ENCODE measurements at regions not wholly inside any gene's neighbourhood (a gene's known extent, or its start where the extent isn't known, plus 50 kb on each side); places are given as distances from the start of the nearest gene placed in this dataset.

DNA sequence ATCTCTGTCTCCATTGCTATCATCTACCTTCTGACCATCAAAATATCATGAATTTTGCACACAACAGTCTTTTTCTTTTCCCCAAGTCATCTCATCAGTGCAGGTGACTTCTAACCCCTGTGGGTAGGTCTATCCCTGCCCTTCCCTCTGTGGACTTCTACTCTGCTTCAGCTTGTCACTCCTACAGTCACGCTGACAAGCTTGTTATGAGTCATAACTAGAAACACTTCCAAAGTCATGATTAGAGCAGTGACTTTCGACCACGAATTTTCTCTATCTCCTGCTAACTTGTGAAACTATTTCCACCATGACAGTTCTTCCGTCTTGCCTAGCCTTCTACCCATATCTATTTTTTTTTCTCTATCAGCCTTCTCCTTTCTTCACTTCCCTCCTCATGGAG is 343.7 kb upstream of the ARGLU1 start:
- H3K9me3 ChIP-seq (ENCODE audit: control insufficient read depth, low read length): no peaks in the 10 kb centered on the region
- Mint-ChIP-seq H3K4me3 (no peak overlapping the region), H3K27me3 (ENCODE audit: insufficient read depth) (peaks cover 42% of the 10 kb centered on the region), H3K36me3 (ENCODE audit: low read depth) (no peaks in the 10 kb centered on the region), H3K9me3 (no peaks in the 10 kb centered on the region), H3K4me1 (peaks cover 25% of the 10 kb centered on the region), H3K27ac (no peak overlapping the region)
- H3K27ac ChIP-seq (ENCODE audit: low read depth, low read length): no peak overlapping the region
- no peak overlapping the region for H3K9ac ChIP-seq (ENCODE audit: extremely low read depth, low read length, poor library complexity, severe bottlenecking)
- H3K36me3 ChIP-seq (ENCODE audit: control insufficient read depth, insufficient read depth, low read length): no peaks in the 10 kb centered on the region
- H3K27me3 ChIP-seq (ENCODE audit: control insufficient read depth, insufficient read depth, low read length, poor library complexity, severe bottlenecking): peaks cover 8% of the 10 kb centered on the region
- no peak overlapping the region for H3K4me3 ChIP-seq (ENCODE audit: low read length)
- H3K4me1 ChIP-seq (ENCODE audit: control insufficient read depth, insufficient read depth, low read length): no peaks in the 10 kb centered on the region
- TF ChIP-seq, protein P1, sequence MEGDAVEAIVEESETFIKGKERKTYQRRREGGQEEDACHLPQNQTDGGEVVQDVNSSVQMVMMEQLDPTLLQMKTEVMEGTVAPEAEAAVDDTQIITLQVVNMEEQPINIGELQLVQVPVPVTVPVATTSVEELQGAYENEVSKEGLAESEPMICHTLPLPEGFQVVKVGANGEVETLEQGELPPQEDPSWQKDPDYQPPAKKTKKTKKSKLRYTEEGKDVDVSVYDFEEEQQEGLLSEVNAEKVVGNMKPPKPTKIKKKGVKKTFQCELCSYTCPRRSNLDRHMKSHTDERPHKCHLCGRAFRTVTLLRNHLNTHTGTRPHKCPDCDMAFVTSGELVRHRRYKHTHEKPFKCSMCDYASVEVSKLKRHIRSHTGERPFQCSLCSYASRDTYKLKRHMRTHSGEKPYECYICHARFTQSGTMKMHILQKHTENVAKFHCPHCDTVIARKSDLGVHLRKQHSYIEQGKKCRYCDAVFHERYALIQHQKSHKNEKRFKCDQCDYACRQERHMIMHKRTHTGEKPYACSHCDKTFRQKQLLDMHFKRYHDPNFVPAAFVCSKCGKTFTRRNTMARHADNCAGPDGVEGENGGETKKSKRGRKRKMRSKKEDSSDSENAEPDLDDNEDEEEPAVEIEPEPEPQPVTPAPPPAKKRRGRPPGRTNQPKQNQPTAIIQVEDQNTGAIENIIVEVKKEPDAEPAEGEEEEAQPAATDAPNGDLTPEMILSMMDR (conservative IDR thresholded peaks at IDR 0.05): no peak
- no peak for DNase-seq
- WGBS, 2 experiments (ENCODE audit: insufficient coverage in 1 of 2, insufficient read length in 1 of 2): 94% methylated on average over 4 of the region's 4 CpGs

DNA sequence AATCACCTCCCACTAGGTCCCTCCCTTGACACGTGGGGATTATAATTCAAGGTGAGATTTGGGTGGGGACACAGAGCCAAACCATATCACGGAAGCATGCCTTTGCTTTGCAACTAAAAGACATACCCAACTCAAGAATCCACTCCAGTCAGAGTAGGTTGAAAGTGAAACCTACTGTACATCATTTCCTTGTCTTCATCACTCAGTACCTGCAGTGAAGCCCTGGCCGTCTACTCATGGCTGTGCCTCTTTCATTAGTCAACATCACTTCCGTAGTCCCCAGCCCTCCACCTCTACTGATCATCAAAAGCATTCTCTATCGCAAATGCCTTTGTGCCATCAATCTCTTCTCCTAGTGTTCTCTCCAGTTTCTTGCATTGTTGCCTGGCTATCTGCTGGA is 343.1 kb upstream of the ARGLU1 start:
- H3K4me1 ChIP-seq (ENCODE audit: control insufficient read depth, insufficient read depth, low read length): no peaks in the 10 kb centered on the region
- H3K9ac ChIP-seq (ENCODE audit: extremely low read depth, low read length, poor library complexity, severe bottlenecking): no peak overlapping the region
- Mint-ChIP-seq H3K36me3 (ENCODE audit: low read depth) (no peaks in the 10 kb centered on the region), H3K27me3 (ENCODE audit: insufficient read depth) (peaks cover 37% of the 10 kb centered on the region), H3K4me3 (no peak overlapping the region), H3K27ac (no peak overlapping the region), H3K9me3 (no peaks in the 10 kb centered on the region), H3K4me1 (peaks cover 21% of the 10 kb centered on the region)
- H3K27me3 ChIP-seq (ENCODE audit: control insufficient read depth, insufficient read depth, low read length, poor library complexity, severe bottlenecking): peaks cover 4% of the 10 kb centered on the region
- whole genome bisulfite sequencing, 2 experiments (ENCODE audit: insufficient coverage in 1 of 2, insufficient read length in 1 of 2): 85 to 95% methylated on average over 3 to 5 of the region's 5 CpGs
- TF ChIP-seq, protein P1 (conservative IDR thresholded peaks at IDR 0.05): no peak
- DNase-seq: no peak
- H3K36me3 ChIP-seq (ENCODE audit: control insufficient read depth, insufficient read depth, low read length): no peaks in the 10 kb centered on the region
- no peak overlapping the region for H3K27ac ChIP-seq (ENCODE audit: low read depth, low read length)
- no peak overlapping the region for H3K4me3 ChIP-seq (ENCODE audit: low read length)
- no peaks in the 10 kb centered on the region for H3K9me3 ChIP-seq (ENCODE audit: control insufficient read depth, low read length)

DNA sequence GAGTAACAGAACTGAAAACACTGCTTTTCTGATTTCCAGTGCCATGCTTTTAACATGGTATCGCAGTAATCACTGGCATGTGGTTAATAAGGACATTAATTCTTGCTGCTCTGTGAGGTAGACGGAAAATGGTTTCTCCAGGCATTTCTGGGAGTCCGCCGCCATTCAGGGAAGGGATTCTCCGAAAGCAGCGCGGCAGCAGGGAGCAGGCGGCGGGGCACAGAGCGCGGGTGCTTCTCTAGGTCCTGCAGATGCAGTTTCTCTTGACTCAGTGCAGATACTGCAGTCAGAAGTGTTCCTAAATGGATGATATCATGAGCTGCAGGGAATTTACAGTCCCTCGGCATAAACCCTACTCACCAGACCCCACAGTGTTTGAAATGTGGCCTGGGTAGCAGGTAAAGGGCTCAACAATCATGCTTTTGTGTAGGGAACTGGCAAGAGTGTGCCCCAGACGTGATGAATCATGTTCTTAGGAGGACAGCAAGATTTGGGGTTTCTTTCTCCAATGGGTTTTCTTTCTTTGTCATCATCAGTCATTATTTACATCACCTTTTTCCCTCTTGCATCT is 338.6 kb upstream of the ARGLU1 start:
- Histone ChIP-seq H3K9me3 (ENCODE audit: control insufficient read depth, low read length) (no peaks in the 10 kb centered on the region), H3K4me3 (ENCODE audit: low read length) (no peak overlapping the region), H3K9ac (ENCODE audit: extremely low read depth, low read length, poor library complexity, severe bottlenecking) (no peak overlapping the region), H3K27ac (ENCODE audit: low read depth, low read length) (no peak overlapping the region), H3K36me3 (ENCODE audit: control insufficient read depth, insufficient read depth, low read length) (no peaks in the 10 kb centered on the region), H3K27me3 (ENCODE audit: control insufficient read depth, insufficient read depth, low read length, poor library complexity, severe bottlenecking) (no peaks in the 10 kb centered on the region), H3K4me1 (ENCODE audit: control insufficient read depth, insufficient read depth, low read length) (no peaks in the 10 kb centered on the region)
- no peaks in the 10 kb centered on the region for H3K36me3 Mint-ChIP-seq (ENCODE audit: low read depth)
- H3K27ac Mint-ChIP-seq: no peak overlapping the region
- H3K4me1 Mint-ChIP-seq: peaks cover 12% of the 10 kb centered on the region
- peaks cover 1% of the 10 kb centered on the region for H3K9me3 Mint-ChIP-seq
- peaks cover 12% of the 10 kb centered on the region for H3K27me3 Mint-ChIP-seq (ENCODE audit: insufficient read depth)
- H3K4me3 Mint-ChIP-seq: no peak overlapping the region
- DNase-seq: no peak
- 89 to 92% methylated on average over 6 to 13 of the region's 13 CpGs for WGBS, 2 experiments (ENCODE audit: insufficient coverage in 1 of 2, insufficient read length in 1 of 2)
- TF ChIP-seq, protein P1 (conservative IDR thresholded peaks at IDR 0.05): no peak
